DMS153 treated with DMSO at 0.1 percent for 48 hours (cell line): ENCODE measurements at regions not wholly inside any gene's neighbourhood (a gene's known extent, or its start where the extent isn't known, plus 50 kb on each side); places are given as distances from the start of the nearest gene placed in this dataset.

ENCODE experiments used
- DNase-seq: peaks from one replicate; lab custom pipeline; 2025; ENCODE audit not compliant: unreplicated experiment; lab: John Stamatoyannopoulos, UW

- DNase-seq: no peak
Observed at GRCh38 chr6:164854526-164854925, 454.9 kb downstream of the C6orf118 start.

- no peak for DNase-seq
Observed at GRCh38 chr6:164845773-164846172, 463.6 kb downstream of the C6orf118 start.

GRCh38 chr6:164842085-164842484 lies 467.3 kb downstream of the C6orf118 start:
- DNase-seq: no peak

DNA sequence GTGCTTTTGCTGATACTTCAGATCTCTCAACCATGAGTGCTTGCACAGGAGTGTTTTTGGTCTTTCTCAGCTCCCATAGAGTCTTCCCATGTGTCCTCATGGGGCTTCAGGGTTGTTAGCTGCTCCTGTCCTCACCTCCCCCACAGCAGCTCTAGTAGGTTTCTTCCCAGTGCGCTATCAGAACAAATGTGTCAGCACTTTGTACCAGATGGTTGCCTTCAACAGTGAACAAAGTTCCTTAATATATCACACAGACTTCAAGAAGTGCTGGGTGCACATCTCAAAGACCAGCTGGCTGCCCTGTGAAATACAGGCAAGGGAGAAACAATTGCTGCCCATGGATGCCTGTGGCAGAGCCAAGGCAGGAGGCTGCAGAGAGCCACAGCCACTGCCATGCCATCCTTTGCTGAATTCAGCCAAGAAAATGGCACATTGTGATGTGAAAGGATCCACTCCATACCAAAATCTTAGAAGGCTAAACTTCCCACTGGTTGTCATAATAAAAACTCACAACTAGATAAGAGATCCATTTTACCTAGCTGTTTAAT lies 471.3 kb downstream of the C6orf118 start:
- DNase-seq: no peak

GRCh38 chr6:164836486-164836885 lies 472.9 kb downstream of the C6orf118 start:
- DNase-seq: no peak

GRCh38 chr6:164832410-164832809 lies 477.0 kb downstream of the C6orf118 start:
- DNase-seq: no peak

DNA sequence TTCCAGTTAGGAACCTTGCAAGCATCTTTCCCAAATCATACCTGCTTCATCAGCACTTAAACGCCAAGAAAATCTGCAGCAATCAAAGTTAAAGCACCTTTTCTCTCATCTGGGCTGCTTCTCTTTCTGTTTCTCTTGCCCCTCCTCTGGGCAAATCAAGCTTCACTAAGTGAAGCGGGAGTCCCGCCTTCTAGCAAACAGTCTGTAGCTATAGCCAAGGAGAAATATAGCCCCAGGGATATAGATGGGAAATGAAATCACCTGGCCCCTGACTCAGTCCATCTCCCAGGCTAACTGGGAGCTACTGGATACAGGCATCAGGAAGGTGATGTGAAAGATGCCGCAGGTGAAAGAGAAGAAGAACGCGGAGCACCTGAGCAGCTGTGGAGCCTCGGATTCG lies 481.9 kb downstream of the C6orf118 start:
- DNase-seq: no peak

- DNase-seq: no peak
Observed at GRCh38 chr6:164826831-164827468, 482.5 kb downstream of the C6orf118 start.

DNA sequence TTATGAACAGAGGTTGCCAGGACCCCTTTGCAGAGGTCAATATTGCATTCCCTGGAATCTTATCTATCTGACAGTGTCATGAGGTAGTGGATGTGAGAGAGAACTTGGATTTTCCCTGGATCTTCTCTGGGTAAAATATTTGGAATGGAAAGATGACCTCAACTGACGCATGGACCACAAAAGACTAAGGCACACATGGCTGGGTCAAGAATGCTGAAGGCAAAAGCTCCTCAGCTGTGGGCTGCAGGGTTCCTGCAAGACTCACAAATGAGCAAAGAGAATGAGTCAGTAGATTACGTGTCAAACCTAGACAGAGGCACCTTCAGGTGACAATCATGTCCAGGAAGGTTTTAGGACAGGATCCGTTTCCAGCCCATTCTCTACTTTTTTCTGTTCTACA lies 484.0 kb downstream of the C6orf118 start:
- no peak for DNase-seq

DNA sequence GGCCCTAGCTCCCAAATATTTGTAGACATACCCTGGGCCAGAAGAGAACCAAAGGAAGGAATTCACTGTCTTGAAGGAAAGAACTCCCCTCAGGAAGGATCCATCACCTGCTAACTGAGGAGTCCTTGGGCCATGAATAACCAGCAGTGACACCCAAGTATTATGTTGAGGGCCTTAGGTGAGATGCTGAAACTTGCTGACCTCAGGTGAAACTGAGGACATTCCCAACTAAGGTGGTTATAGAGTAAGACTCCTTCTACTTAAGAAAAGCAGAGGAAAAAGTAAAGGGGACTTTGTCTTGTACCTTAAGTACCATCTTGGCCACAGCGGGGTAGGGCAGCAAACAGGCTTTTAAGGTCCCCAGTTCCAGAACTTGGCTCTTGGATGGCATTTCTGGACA lies 491.7 kb downstream of the C6orf118 start:
- no peak for DNase-seq

DNA sequence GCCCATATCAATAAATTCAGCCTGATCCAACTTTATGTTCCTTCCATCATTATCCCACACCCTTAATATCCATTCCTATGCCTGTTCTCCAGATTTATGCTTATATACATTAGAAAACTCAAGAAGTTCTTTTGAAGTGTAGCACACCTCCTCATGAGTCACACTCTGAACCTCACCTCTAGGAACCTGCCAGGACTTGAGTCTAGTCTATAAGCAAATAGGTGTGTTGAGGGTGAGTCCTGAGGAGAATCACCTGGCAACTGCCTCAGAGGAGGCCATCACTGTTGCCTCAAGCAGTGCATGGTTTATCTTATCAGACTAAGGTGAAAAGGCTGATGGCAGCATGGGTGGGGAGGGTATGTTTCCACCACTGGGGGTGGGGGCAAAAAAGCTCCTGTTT lies 496.7 kb downstream of the C6orf118 start:
- DNase-seq: no peak

DNA sequence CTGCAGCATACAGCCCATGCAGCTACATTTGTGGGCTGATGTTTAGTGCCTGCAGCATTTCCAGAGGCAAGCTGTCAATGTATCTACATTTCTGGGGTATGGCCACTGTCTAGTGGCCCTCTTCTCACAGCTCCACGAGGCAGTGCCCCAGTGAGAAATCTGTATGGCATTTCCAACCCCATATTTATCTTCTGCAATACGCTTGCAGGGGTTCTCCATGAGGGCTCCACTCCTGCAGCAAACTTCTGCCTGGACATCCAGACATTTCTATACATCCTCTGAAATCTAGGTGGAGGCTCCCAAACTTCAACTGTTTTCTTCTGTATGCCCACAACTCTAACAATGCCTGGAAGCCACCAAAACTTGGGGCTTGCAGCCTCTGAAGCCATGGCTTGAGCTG lies 502.3 kb downstream of the C6orf118 start:
- no peak for DNase-seq

- no peak for DNase-seq
Observed at GRCh38 chr6:164795056-164795815, 514.2 kb downstream of the C6orf118 start.

- DNase-seq: no peak
Observed at GRCh38 chr6:164792666-164793065, 516.7 kb downstream of the C6orf118 start.

- DNase-seq: no peak
Observed at GRCh38 chr6:164791498-164791897, 517.9 kb downstream of the C6orf118 start.

DNA sequence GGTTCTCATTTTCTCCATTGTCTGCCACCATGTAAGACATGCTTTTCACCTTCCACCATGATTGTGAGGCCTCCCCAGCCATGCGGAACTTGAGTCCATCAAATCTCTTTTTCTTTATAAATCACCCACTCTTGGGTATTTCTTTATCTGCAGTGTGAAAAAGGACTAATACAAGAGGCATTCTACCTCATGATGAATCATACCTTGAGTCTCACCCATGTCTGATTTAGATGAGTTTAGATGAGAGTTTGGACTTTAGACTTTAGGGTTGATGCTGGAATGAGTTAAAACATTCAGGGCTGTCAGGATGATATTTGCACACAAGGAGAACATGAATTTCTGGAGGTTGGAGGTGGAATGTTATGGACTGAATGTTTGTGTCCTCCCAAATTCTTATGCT lies 545.6 kb downstream of the C6orf118 start:
- DNase-seq: no peak

DNA sequence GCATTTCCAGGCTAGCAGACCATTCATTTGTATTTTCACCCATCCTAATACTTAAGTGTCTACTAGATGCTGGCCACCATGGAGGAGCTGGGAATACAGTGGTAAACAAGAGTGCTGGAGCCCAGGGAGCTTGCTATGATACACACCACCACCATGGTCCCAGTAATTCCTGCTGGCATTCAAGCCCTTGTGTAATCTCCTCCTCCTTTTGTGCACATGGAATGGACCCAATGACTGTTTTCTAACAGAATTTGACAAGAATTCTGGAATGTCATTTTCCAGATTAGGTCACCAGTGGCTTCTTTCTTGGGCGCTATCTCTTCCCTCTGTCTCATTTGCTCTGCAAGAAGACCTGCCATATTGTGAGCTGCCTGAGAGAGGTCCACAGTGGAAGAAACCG lies 552.0 kb downstream of the C6orf118 start:
- no peak for DNase-seq

DNA sequence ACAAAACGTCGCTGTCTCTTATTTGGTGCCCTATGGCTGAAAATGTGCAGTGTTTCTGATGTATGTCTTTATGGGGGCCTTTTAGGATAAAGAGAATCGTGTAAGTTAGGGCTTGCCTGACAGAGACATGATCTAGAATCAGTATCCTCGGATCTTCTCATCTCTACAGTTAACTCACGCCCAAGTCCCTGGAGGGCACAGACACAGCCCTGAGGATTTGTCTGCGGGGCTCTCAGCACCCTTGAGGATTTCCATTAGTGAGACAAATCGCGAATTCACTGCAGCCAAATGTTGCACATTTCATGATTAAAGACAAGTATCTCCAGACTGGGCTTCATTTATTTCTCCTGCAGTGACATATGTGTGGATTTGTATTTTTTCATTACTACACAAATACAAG lies 552.7 kb downstream of the C6orf118 start:
- no peak for DNase-seq

DNA sequence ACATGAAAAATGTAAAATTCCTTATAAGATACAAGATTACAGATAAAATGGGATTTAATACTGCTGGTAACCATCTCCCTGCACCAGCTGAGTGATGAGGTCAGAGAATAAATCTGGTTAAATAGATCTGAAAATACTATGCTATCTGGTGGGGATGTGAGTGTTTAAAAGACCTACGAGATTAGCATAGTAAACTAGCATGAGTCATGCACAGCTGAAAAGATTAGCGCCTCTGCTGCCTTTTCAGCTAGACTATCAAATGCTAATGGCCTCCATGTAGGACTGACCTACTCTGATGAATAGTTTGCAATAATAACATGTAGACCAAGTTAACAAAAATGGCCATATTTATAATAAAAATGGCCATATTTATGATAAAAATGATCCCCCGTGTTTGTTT lies 553.3 kb downstream of the C6orf118 start:
- no peak for DNase-seq

DNA sequence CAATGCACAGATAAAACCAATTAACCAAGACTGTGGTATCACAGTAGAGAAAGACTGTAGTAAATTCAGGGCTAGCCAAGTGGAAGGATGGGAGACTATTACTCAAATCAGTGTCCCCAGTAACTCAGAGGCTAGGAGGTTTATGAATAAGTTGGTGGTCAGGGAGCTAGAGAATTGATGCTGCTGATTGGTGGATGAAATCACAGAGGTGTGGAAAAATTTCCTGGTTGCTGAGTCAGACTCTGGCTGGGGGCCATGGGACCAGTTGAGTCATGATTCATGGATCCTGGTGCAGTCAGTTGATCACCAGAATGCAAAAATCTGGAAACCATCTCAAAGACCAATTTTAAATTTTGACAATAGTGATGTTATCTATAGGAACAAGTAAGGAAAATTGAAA lies 555.9 kb downstream of the C6orf118 start:
- no peak for DNase-seq

- DNase-seq: no peak
Observed at GRCh38 chr6:164751395-164751794, 558.0 kb downstream of the C6orf118 start.

- no peak for DNase-seq
Observed at GRCh38 chr6:164750128-164750527, 559.3 kb downstream of the C6orf118 start.
